NCI-H1417 treated with DMSO at 0.1 percent for 48 hours (cell line): ENCODE measurements at regions not wholly inside any gene's neighbourhood (a gene's known extent, or its start where the extent isn't known, plus 50 kb on each side); places are given as distances from the start of the nearest gene placed in this dataset.
"Not testable (repeated sequence)": the region's sequence is repeated elsewhere in the genome, so short reads cannot be mapped to it uniquely, and the experiment has no call there.

Experiments
- DNase-seq: peaks from one replicate; lab custom pipeline; 2025; lab: John Stamatoyannopoulos, UW

DNA sequence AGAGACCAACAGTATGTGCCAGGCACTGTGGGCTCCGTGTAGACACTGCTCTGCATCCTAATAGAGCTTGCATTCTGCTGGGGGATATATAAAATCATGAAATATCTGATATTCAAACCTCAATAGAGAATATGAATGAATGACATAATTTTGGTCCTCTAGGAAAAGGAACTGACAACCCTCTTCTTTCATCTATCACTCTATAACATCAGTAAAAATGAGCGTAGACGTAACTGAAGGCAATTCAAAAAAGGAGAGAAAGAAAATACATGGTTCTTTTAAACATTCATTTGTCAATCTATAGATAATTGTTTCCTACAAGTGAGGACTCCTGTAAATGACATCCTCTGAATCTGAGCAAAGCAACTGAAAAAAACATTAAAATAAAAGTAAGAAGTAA, 607.4 kb upstream of the LRRN3 start:
- no peak for DNase-seq

DNA sequence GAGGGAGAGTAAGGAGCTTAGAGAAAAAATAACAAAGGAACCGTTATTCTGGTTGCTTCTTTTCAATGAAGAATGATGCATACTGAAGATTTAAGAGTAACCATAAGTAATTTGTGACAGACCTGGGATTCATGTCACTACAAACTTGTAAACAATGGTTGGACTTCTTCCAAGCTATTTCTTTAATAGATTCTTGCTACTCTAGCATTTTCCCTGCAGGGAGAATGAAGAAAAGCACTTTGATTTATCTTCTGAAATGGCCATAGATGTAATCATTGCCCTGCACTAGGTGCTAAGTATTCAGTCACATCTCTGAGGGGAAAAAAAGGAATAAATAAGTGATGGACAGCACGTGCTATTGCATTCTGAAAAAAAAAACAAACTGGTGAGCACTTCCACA, 606.6 kb upstream of the LRRN3 start:
- DNase-seq = no peak

GRCh38 chr7:110486549-110486948, 604.4 kb upstream of the LRRN3 start:
- no peak for DNase-seq

DNA sequence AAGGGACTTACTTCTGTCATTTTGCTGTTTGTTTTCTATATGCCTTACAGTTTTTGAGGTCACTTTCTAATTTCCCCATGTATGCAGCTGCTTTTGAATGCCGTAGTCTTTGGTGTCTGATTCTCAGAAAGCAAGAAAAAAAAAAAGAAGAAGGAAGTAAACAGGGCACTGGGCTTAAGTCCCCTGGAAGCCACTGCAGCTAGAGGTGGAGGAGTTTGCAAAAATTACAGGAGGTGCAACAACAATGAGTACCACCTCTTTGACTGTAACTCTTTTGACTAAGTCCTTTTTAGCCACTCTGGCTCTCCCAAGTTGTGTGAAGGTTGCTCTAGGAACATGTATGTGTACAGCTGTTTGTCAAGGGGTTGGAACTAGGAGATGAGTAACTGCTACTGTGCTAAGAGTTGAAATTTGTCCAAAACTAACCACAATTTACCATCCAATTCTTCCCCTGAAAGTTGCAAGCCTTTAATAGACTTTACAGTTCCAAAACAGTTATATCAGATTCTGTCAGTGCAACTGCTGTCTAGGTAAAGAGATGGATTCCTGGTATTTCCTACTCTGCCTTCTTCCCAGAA, 588.0 kb upstream of the LRRN3 start:
- DNase-seq = no peak

GRCh38 chr7:110507369-110507768, 583.6 kb upstream of the LRRN3 start:
- DNase-seq = no peak

DNA sequence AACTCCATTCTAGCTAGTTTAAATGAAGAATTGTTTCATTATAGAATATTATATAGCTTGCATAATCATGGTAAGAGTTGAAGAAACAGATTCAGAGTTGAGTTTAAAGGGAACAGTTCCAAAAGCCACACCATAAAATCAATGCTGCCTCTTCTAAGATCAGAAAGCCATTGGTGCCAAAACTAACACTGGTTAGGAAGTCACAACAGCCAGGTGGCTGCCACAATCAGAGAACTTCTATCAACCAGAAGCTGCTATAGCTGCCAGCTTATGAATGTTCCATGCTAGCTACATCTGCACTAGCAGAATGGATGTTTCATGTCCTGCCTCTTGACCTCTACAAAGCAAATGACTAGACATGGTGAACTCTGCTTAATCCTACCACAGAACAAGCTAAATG, 583.1 kb upstream of the LRRN3 start:
- DNase-seq = no peak

GRCh38 chr7:110514975-110515551, 575.9 kb upstream of the LRRN3 start:
- not testable (repeated sequence) for DNase-seq

- no peak for DNase-seq
These were observed 571.1 kb upstream of the LRRN3 start for GRCh38 chr7:110519851-110520250.

DNA sequence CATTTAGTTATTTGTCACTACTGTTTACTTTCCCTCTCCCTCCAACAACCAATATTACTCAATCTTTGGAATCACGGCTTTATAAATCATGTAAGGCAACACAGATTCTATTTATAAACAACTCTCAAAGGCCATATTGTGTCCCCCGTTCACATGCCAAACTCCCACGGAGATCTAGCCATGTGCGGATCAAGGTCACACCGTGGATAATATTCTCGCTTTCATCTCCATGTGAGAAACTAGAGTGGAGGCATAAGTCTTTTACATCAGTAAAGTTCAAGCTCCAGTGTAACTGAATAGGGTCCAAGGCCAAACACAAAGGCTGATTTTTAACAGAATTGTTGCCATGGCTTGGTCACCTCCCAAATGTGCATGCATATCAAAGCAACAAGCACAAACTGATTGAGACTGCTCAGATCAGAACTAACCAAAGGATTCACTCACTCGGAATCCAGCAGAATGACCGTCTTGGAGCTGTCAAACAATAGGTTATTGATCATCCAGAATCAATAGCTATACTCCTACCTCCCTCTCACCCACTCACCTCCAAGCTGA, 569.5 kb upstream of the LRRN3 start:
- no peak for DNase-seq

DNA sequence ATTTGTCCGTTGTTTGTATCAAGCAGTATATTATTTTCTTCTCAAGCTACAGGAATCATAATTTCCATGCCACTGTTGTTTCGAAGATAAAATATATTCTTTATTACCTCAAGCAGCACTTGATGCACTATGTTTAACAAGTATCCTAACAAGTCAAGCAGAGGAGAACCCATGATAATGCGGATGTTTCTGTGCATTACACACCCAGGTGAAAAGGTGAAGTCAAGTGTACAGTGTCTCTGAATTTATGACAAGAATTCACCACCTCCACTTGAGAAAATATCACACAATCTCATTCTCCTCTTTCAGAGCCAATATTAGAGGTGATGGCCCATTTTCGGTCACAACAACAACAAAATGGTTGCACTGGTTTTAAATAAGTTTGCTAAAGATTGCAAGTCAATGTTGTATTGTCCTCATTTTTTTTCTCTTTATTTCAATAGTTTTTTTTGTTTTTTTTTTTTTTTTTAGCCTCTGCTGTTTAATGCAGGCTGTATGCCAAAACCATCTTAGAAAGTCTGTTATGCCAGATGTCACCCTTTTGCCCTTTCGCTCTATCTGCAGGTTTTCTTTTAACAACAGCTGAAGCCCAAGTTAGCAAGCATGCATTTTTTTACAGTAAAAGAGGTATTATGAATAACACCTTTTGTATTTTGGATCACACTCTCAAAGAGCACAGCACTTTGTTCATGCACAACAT, 568.7 kb upstream of the LRRN3 start:
- DNase-seq = no peak

GRCh38 chr7:110522761-110523200, 568.1 kb upstream of the LRRN3 start:
- DNase-seq = peak; percentile 40

DNA sequence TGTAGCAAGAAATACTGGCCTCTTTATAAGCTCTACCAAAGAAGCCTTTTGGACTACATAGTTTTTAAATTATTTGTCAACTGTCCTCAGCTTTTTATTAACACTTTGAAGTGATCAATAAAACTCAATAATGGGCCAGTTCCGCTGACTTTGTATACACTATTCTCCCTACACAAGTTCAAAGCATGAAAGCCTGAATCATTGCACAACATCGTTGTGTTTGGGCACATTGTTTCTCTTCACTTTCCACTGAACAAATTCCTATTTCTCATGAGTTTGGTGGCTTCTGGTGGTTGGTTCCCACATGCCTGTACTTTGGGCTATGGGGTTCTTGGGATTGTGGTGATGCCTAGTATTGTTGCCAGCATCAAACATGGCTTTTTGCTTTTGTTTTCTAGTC, 561.8 kb upstream of the LRRN3 start:
- DNase-seq = no peak

DNA sequence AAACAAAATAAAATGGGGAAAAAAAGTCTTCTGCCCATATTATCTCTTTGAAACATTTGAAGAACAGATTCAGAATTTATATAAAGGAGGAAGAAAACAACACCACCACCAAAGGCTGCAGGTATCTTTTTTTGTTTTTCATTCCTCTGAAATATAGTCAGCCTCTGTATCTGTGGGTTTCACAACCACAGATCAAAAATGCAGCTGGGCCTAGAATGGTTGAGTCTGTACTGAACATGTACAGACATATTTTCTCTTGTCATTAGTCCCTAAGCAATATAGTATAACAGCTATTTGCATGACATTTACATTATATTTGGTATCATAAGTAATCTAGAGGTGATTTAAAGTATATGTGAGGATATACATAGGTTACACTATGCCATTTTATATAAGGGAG, 559.7 kb upstream of the LRRN3 start:
- DNase-seq = no peak

DNA sequence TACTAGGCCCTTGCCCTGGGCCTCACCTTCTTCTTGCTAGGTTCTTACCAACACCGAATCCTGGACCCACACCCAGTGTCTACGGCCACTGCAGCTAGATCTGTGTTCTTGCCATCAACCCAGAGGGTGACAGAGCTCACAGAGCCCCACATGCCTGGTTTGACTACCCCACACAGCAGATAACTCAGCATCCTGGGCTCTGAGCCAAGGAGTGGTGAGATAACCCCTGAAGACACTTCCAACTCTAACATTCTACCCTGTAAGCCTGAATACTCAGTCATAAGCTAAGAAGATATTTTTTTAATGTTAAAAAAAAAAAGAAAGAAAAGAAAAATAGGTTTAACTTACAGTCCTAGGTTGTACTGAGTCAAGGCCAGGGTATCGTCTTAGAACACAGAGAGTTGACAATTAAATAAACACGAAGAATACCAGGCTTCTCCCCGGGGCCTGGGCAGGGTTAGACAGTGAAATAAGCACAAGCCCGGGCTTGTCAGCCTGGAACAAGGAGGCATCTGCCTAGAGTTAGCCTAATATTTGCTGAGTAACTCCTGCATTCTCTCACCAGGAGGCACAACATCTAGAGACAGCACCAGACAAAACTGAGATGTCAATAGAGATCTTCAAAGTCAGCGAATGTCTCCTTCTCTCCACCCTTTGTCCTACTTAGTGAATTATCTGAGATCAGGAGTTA, 556.5 kb upstream of the LRRN3 start:
- DNase-seq = no peak

DNA sequence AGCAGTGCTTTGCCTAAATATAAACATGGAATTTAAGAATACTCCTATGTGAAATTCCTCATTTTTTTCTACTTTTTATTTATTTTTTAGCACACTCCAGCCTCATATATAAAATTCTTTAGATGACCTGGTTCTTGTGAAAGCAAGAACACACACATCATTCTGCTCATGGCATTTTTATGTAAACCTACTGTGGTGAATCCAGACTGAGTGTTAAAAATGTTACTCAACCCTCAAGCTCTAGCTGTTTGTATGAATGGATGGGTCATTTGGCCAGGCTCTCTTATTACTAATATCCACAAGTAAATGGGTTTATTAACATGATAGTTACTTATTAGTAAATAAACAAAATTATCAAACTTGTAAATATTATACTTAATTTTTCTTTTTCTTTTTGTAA, 551.7 kb upstream of the LRRN3 start:
- DNase-seq = no peak

DNA sequence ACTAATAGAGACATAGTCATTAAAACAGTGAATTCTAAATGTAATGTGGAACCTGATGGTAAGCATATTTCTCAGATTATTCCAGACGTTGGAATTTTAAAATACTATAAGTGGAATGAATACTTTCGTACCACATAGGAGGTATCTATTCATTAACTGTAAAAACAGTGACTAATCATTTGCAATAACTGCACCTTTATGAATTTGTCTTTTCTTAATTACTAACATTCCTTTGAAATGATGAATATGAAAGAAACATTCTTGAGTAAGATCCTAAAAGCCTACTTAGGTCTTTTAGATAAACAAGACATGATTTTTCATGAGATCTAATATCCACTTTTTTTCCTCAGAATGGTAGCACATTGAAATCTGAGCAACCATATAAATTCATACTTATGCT, 549.0 kb upstream of the LRRN3 start:
- no peak for DNase-seq

DNA sequence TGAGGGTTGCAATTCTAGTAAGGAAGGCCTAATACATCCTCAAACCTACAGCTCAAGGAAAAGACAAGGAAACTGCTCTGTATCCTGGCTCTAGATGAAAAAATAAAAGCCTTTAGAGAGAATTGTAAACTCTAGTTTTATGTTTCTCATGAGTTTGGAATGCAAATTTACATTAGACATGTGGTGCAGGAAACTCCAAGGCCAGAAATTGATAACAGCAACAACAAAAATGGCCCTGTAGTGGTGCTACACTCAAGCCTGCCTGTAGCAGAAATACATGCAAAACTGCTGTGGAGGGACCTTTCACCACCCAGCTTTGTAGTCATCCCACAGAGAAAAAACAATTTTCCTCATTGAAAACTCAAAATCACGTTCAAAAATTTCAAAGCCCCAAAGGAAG, 546.7 kb upstream of the LRRN3 start:
- DNase-seq = no peak

DNA sequence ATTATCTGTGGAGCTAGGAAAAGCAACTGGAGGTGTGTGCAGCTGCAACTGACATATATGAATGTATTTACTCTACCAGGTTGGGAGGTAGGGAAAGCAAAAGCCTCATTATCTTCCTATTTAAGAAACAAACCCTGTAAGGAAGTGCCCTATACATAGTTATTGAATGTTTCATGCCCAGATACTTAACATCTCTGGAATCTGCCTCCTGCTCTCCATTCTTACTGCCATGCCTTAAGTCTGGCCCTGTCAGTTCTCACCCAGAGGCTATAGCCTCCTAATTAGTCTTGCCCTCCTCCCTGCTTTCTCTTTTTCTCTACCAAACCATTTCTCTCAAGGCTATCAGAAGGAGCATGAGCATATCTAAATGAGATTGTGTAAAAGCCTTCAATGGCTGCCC, 542.6 kb upstream of the LRRN3 start:
- DNase-seq = no peak

DNA sequence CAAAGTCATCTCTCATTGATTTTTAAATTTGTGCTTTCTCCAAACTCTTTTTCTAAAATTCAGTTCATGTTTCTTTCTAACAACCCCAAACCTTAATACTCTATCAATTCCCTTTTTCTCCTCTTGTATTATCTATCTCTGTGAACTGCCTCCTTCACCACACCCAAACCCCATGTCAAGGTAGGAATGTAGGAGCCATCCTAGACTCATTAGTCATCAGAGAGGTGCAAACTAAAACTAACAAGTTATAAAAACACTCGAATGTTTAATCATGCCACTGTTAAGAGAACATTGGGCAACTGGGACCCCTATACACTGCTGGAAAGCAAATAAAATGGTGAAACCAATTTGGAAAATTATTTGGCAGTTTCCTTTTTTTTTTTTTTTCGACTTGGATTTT, 533.8 kb upstream of the LRRN3 start:
- no peak for DNase-seq

GRCh38 chr7:110563286-110563685, 527.6 kb upstream of the LRRN3 start:
- DNase-seq = not testable (repeated sequence)

DNA sequence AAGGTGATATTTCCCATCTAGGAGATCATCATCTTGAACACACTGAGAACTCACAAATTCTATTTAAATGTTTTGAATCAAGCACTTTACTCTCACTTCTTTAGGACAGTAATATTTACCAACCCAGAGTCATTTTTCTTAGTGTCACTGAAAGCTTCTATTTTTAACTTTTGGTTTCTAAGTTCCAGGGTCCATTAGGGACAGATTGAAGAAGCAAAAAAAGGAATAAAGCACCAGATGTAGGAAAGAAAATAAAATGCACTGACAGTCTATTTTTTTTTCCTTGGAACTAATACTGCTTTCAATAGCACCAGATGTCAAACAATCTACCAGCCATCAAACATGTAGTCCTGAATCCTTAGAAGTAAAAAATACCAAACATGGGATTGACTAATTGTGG, 526.7 kb upstream of the LRRN3 start:
- no peak for DNase-seq

DNA sequence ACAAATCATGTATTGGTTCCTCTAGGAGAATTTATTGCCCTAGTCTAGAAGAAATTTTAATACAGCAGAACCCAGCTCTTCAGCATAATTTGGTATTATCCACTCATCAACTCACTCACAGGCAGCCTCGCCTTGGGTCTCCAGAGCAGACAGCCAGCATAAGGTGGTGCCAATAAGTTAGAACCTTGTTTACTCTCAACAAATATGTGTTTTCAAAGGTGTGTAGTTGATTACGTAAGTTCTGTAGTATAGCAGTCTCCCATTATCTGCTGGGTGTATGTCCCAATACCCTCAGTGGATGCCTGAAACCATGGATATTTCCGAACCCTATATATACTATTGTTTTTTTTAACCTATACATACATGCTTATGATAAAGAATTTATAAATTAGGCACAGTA, 522.5 kb upstream of the LRRN3 start:
- DNase-seq = no peak

GRCh38 chr7:110568932-110569331, 522.0 kb upstream of the LRRN3 start:
- DNase-seq = no peak
